ENCODE measurements at regions not wholly inside any gene's neighbourhood (a gene's known extent, or its start where the extent isn't known, plus 50 kb on each side); places are given as distances from the start of the nearest gene placed in this dataset.

DNA sequence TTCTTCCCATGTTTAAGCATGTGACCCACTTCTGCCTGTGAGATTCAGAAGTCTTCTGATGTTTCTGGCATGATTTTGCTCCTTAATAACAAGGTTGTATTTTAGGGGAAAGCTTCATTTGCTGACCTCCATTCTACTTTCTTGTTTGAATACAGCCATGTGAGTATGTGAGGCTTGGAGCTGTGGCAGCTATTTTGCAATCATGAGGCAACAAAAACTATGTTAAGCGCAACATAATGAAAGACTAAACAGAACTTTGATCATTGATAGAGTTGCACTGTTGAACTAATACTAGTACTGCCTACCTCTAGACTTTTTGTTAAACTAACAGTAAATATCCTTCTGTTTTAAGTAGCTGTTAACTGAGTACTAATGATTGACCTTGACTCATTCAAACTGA lies 203.8 kb upstream of the FAM3C start:
- TF ChIP-seq, protein P1, sequence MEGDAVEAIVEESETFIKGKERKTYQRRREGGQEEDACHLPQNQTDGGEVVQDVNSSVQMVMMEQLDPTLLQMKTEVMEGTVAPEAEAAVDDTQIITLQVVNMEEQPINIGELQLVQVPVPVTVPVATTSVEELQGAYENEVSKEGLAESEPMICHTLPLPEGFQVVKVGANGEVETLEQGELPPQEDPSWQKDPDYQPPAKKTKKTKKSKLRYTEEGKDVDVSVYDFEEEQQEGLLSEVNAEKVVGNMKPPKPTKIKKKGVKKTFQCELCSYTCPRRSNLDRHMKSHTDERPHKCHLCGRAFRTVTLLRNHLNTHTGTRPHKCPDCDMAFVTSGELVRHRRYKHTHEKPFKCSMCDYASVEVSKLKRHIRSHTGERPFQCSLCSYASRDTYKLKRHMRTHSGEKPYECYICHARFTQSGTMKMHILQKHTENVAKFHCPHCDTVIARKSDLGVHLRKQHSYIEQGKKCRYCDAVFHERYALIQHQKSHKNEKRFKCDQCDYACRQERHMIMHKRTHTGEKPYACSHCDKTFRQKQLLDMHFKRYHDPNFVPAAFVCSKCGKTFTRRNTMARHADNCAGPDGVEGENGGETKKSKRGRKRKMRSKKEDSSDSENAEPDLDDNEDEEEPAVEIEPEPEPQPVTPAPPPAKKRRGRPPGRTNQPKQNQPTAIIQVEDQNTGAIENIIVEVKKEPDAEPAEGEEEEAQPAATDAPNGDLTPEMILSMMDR (IDR thresholded peaks at IDR 0.05; ENCODE audit: low read depth, low read length, missing control alignments), result no peak
- DNase-seq (ENCODE audit: low read depth), result no peak
- no peak overlapping the region for H3K4me3 ChIP-seq (ENCODE audit: low read depth, low read length)

DNA sequence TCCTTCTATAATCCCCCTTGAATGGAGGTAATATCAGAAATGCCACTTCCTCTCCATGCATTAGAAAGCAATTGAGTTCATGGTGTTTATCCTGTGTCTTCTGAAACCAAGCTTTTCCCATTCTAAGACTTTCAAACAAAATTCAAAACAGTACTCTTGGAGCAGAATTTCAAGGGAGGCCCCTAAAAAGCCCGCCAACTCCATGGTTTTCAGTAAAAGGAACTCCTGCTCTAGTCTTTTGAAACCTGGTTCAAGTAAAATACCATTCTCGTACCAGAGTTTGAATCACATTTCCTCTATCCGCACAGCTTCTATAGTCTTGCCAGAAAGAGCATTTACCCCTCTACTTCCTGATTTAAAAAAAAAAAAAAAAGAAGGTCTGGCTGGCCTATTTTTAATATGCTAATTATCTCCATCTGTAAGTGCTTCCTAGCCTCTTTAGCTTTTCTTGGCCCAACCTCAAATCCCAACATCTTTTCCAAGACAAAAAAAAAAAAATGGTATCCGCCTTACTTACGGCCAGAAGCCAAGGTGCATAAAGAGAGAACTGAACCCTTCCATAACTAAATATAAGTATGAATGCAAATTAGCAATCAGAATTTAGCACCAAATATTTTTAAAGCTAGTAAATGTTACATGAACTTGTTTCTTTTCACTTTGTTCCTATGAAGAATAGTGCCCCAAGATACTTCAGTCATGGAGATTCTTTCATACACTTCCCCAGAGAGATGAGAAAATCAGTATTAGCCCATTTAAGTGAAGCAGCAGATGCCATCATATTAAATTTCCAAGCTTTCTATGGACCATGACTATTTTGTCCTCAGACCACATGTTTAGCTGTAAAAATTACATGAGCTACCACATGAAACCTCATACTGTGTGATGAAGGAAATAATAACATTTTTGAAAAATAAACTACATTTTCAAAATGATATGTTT lies 199.9 kb upstream of the FAM3C start:
- TF ChIP-seq, protein P1 (IDR thresholded peaks at IDR 0.05; ENCODE audit: low read depth, low read length, missing control alignments), result no peak
- no peak for DNase-seq (ENCODE audit: low read depth)
- H3K4me3 ChIP-seq (ENCODE audit: low read depth, low read length), result no peak overlapping the region

DNA sequence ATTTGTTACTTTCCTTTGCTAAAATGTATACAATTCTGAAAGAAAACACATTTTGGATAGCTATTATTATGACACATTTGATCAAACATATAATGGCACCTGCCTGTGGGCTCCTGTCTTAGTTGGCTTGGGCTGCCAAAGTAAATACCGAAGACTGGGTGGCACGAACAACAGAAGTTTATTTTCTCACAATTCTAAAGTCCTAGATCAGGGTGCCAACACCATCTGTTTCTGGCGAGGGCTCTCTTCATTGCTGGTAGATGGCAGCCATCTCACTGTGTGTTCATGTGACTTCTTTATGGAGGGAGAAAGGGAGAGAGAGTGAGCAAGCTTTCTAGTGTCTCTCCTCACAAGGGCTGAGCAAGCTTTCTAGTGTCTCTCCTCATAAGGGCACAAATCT lies 195.8 kb upstream of the FAM3C start:
- no peak overlapping the region for H3K4me3 ChIP-seq (ENCODE audit: low read depth, low read length)
- TF ChIP-seq, protein P1 (IDR thresholded peaks at IDR 0.05; ENCODE audit: low read depth, low read length, missing control alignments), result no peak
- no peak for DNase-seq (ENCODE audit: low read depth)

DNA sequence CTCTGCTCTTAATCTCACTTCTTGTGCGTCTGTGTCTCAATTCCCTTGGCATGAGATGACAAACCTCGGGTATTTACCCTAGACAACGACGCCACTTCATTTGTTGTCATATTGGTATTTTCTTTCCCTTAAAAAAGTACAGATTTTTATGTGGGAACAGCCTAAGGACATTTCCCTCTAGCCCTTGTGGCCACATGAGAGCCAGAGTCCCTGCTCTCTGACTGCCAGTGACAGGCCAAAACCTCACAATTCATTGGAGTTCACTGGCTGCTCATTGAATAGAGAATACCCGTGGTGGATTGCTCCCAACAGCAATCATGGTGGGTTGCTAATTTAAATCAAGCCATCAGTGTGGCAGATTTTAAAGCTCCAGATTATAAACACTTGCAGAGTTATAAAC lies 191.3 kb upstream of the FAM3C start:
- H3K4me3 ChIP-seq (ENCODE audit: low read depth, low read length), result no peak overlapping the region

DNA sequence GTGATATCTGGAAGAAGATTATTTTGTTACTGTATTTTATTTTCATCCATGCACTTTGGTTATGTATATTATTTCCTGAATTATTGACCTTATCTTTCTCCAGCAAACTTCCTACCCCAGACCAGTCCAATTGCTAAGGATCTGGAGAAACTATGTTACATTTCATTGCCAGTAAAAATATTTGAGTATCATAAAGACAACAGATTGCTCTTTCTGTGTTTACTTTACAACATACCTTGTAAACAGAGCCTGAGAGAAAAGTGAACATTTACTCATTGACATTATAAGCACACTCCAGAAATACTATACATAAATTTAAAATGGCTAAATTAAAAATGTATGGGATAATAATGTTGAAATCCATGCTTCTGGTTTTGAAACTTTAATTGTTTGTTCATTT lies 186.2 kb upstream of the FAM3C start:
- TF ChIP-seq, protein P1 (IDR thresholded peaks at IDR 0.05; ENCODE audit: low read depth, low read length, missing control alignments), result no peak
- DNase-seq (ENCODE audit: low read depth), result no peak
- no peak overlapping the region for H3K4me3 ChIP-seq (ENCODE audit: low read depth, low read length)

More for the DNA sequence above, 191.3 kb upstream of the FAM3C start:
- no peak for DNase-seq (ENCODE audit: low read depth)
- TF ChIP-seq, protein P1 (IDR thresholded peaks at IDR 0.05; ENCODE audit: low read depth, low read length, missing control alignments), result no peak

DNA sequence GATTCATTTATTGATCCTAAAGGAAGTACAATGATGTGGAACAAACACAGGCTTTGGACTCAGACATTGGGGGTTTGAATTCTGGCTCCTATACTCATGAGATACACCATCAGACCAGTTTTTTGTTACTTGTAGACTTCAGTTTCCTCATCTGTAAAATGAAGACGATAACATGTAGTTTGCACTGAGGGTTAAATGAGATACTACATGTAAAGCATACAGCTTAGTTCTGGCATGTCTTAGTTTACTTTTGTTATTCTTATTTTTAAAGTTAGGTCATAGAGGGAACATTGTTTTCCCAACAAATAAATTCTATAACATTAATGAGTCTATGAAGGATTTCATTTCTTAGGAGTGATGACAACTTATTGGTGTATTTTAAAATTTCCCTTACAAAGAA lies 183.5 kb upstream of the FAM3C start:
- DNase-seq (ENCODE audit: low read depth), result no peak
- H3K4me3 ChIP-seq (ENCODE audit: low read depth, low read length), result no peak overlapping the region
- TF ChIP-seq, protein P1 (IDR thresholded peaks at IDR 0.05; ENCODE audit: low read depth, low read length, missing control alignments), result no peak

DNA sequence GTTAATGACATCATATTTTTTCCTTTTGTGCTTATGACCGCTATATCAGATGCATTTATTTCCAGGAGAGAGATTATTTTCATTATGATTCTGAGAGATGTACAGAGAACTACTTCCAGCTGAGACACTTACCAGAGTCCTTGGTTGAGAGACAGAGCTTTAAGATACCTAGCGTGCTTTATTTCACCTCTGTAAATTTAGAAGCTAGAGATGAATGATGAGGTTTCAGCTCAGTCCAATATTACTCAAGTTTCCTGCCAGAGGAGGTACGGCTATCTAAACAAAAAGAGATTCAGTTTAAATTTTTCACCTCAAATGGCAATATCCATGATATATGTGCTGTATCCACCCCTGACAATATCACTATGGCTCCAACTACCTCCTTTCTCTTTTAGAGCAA lies 182.6 kb upstream of the FAM3C start:
- DNase-seq (ENCODE audit: low read depth), result no peak
- H3K4me3 ChIP-seq (ENCODE audit: low read depth, low read length), result no peak overlapping the region
- TF ChIP-seq, protein P1 (IDR thresholded peaks at IDR 0.05; ENCODE audit: low read depth, low read length, missing control alignments), result no peak

Data from GM12864 (cell line).